GM18858 (cell line): ENCODE measurements at regions not wholly inside any gene's neighbourhood (a gene's known extent, or its start where the extent isn't known, plus 50 kb on each side); places are given as distances from the start of the nearest gene placed in this dataset.
"Not testable (repeated sequence)": the region's sequence is repeated elsewhere in the genome, so short reads cannot be mapped to it uniquely, and the experiment has no call there.

Source experiments
- ATAC-seq: cut with Tn5 transposase; IDR thresholded peaks from one replicate; pipeline ENCODE4 v1.9.1; 2021; ENCODE audit not compliant: unreplicated experiment

DNA sequence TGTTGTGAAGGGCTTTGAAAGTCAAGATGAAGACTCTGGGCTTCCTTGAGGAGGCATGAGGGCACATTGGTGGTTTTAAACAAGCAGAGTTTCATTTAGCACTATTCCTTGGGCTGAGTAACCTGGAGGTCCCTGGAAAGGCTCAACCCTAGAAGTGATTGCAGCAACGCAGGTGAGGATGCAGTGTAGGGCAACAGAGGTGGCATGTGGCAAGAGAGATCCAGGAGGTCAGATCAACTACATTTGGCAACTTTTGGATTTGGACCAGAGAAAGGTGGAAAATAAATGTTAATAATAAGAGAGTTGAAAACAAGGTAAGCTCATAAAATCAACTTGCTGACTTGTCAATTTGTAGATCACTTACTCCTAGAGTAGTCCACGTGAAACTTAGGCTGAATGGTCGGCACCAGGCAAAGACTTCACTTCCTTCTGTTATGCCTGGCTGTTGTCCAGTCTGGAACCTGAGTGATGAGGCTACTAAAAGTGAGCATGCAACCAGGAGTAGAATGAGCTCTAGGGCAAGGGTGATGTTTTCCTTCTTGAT is 414.6 kb upstream of the ZMIZ1 start:
- ATAC-seq, result no peak

DNA sequence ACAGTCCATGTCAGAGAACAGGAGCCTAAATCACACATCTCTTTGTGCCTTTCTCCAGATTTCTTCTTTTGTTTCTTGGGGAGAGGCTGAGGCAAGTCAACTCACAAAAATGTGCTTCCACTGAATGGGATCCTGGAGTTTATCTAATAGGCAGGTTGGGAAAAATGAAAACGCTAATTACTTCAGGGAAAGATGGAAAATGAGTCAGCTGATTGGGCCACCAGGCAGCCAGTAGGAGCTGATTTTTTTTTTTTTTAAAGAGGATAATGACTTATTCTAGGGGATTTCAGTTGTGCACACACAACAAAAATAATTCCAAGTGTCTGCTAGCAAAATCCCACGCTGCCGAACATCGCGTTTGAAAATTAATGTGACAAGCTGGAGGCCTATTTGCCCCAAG is 412.8 kb upstream of the ZMIZ1 start:
- ATAC-seq, result no peak

DNA sequence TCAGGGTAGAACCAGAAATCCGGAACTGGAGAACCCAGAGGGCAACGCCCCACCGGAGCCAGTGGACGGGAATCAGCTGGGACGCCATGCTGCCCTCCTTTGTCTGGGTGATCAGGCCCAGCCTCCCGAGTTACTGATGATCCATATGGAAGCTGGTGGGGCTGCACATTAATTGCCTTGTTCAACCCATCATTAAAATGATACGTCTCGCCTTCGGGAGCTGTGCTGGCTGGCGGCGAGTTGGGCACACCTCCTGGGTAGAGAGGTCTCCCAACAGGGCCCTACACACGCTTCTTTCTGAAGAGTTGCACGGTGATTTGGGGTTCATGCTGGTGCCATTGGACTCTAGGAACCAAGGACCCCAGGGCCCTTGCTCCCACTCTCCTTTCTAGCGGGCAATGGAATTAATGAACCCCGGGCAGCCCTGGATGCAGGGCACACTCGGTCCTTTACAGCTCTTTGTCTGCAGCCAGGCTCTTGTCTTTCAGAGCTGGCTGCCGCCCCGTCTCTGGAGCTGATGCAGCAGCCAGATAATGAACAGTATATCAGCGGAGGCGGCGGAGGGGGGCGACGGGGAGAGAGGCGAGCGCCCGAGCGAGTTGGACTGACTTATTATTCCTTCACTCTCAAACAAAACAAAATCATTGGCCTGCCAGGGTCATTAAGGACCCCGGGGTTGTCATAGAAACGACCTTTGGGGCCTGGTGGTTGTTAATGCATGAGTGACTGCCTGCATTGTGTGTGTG is 412.2 kb upstream of the ZMIZ1 start:
- ATAC-seq, result no peak

DNA sequence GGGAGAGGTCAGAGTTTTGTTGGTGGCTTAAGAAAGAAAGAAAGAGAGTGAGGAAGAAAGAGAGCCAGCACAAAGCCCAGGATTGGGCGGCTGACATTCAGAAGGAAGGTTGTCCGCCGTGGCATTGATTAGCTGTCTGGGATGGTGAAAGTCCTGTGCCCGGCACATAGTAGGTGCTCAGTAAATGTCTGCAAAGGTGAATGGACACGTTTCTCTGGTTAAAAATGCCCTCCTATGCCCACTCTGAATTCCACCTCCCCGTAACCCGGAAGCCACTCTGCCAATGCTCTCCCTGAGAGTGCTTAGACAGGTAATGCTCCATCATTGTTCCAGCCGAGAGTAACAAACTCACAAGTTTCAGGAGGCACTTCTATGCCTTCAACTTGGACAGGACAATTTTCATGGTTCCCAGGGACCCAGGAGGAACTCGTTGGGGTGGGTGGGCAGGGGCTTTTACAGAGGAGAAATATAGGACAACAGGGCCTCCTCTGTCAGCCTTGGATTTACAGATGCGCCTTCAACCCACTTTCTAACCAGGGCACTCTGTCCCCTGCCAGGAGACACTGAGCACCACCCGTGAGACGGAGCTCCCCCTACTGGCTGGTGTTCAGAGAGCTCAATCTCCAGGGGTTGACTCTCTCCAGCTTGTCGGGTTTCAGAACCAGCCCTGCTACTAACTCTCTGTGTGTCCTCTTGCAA is 411.5 kb upstream of the ZMIZ1 start:
- ATAC-seq, result no peak

DNA sequence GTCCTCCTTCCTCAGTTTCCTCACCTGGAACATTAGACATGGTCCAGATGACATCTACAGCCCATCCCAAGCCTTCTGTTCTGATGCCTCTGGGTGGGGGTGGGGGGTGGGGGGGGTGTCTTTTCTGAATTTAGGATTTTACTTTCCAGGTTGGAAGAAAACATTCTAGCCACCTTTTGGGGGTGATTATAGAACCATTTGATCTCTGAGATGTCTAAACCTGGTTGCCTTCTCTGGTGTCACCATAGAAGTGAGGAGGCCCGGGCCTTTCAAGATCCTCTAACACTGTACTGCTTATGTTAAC is 411.0 kb upstream of the ZMIZ1 start:
- no peak for ATAC-seq

DNA sequence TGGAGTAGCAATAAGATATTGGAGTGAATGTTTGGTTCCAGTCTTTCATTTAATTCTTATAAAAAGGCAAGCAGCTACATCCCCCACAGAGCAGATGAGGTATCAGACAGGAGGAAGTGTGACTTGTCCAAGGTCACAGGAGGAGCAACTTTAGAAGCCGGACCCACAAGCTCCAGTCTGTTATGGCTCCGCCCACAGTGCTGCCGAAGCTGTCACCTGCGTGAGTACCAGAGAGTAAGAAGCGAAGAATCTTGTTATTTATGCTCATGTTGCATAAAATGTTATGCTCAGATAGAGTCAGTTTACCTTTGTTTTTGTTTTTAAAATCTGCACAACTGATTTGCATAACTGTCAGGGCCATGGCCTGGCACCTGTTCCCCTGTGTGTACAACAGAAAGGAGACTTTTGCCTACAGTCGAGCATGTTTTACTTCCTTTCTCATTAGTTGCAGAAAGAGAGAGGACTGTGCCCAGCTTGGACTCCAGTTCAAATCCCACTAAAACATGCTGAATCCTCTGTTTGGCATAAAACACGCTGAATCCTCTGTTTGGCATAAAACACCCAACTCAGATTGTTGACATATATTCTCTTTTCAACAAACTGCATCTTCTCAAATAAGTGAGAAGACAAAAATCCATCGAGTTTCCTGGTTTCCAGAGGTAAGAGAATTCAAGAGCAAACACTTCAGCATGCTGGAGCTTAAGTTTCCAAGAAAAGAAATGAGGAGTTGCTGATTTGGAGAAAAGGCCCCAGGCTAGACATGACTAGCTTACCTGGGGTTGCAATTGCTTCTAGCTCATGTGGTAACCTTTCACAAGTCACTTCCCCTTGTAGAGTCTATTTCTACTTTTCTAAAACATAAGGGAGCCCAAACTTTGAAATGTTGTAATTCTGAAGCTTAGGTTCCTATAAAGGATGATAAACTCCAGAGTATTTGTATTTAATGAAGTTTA is 409.8 kb upstream of the ZMIZ1 start:
- ATAC-seq, result peak; percentile 66

DNA sequence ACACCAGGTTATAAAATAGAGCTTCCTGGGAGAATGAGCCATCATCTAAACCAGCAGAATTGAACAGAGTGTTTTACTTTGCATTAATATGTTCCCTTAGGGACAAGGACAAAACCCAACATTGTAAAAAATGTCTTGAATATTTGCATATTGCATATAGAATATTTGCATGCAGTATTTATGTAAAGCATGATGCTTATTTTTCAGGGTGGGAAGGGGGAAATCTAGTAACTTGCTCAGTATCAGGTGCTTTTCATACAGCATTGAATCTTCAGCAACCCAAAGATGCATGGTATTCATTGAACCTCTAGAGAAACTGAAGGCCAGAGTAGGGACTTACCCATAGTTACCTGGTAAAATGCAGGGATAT is 409.2 kb upstream of the ZMIZ1 start:
- ATAC-seq, result no peak

DNA sequence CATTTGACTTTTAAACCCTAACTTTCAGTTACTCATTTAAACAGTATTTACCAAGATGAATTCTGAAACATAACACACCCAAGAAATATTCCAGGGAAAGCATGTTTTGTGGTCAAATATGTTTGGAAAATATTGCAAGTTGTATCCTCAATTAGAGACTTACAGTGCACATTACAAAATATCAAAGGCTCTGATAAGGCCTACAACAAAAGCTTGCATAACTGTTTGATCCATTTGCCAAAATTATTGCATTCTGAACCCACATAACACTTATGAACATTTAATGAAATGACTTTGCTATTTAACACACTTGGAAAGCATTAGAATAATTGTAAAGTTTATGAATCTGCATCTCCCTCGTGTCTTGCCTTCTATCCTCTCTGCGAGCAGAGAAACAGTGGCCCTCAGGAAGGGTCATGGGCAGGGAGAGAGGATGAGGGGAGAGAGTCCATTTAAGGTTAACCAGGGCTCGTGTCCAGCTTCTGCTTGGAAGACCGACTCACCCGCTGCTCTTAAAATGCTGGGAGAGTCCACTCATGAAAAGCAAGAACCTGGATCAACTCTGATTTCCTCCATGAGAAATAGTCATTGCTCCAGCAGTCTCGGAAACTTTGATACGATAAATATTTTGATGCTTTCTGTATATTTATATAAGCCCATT is 408.2 kb upstream of the ZMIZ1 start:
- ATAC-seq, result no peak

DNA sequence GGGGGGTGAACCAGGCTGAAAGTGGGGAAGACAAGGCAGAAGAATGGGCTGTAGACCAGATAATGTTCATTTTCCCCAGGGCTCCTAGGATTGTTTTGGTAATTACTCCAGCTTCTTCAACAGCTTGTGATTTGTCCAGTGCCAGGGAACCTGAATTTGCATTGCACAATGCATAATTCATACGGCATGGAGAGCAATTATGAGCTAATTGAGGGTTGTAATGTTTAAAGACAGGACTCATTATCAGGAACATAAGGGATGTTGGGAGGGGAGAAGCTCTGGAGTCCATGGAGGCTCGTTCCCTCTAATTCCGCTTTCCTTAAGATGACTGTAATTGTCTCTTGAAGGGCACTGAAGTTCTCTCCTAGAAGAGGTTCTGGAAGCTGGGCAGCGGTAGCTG is 405.0 kb upstream of the ZMIZ1 start:
- no peak for ATAC-seq

DNA sequence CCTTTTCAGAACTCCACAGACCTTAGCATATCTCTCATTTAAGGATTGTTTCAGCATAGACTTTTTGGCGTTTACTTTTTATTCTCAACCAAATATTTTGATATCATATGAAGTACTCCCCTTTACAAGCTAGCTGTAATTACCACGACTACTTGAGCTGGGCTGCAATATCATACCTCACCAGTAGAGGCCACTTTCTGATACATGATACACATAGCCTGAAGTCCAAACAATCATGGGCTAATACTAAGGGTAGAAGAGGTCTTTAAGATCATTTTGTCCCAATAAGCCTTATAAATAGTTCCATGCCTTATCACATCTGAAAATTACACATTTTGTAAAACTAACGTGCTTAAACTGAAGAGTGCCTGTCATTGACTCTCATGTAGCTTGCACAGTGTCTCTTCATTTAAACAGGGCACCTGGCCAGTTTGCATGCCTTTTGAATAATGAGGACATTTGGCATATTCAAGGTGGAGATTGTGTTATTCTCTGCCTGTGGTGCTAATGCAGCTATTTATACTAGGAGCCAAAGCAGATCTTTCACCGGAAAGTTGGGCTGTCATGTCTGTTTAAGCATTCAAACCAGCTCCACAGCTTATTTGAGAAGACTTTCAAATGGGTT is 403.7 kb upstream of the ZMIZ1 start:
- no peak for ATAC-seq

DNA sequence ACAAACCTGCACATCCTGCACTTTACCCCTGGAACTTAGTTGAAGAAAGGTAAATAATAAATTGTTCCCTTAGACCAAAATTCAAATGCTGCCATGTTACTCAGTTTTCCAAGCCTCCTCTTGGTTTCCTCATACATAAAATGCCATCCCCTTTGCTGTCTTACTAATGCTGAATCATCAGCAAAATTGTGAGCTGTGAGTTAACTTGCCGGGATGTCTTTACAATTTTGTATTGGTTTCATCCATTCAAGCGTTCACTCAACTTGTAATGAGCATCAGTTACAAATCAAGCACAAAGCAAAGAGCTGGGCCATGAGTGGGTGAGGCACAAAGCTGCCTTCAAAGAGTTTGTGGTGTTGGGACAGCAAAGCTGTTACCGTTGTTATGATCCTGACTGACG is 395.8 kb upstream of the ZMIZ1 start:
- ATAC-seq, result no peak

DNA sequence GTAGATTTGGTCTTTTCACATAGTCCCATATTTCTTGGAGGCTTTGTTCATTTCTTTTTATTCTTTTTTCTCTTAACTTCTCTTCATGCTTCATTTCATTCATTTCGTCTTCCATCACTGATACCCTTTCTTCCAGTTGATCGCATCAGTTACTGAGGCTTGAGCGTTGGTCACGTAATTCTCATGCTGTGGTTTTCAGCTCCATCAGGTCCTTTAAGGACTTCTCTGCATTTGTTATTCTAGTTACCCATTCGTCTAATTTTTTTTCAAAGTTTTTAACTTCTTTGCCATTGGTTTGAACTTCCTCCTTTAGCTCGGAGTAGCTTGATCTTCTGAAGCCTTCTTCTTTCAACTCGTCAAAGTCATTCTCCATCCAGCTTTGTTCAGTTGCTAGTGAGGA is 387.6 kb upstream of the ZMIZ1 start:
- not testable (repeated sequence) for ATAC-seq

DNA sequence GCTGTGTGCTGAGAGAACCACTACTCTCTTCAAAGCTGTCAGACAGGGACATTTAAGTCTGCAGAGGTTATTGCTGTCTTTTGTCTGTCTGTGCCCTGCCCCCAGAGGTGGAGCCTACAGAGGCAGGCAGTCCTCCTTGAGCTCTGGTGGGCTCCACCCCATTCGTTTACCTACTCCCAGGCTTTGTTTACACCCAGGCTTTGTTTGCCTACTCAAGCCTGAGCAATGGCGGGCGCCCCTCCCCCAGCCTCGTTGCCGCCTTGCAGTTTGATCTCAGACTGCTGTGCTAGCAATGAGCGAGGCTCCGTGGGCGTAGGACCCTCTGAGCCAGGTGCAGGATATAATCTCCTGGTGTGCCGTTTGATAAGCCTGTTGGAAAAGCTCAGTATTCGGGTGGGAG is 386.8 kb upstream of the ZMIZ1 start:
- ATAC-seq, result not testable (repeated sequence)

DNA sequence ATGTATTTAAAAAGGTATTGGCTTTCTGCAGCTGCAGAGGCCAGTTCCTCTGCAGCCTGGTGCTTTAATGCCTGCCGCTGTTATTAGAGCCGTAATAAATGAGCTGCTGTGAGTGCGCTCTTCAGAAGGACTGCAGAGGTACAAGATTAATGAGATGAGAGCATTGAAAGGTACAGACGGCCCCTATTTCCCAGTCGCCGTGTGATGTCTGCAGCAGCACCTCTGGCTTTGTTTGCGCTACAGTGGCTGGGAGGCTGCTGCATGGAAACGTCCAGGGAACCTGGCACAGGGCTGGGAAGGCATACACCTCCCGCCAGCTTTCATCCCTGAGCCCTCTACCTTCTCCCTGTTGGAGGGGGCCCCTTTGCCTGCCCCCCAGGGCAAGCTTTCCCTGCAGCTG is 383.8 kb upstream of the ZMIZ1 start:
- ATAC-seq, result no peak

DNA sequence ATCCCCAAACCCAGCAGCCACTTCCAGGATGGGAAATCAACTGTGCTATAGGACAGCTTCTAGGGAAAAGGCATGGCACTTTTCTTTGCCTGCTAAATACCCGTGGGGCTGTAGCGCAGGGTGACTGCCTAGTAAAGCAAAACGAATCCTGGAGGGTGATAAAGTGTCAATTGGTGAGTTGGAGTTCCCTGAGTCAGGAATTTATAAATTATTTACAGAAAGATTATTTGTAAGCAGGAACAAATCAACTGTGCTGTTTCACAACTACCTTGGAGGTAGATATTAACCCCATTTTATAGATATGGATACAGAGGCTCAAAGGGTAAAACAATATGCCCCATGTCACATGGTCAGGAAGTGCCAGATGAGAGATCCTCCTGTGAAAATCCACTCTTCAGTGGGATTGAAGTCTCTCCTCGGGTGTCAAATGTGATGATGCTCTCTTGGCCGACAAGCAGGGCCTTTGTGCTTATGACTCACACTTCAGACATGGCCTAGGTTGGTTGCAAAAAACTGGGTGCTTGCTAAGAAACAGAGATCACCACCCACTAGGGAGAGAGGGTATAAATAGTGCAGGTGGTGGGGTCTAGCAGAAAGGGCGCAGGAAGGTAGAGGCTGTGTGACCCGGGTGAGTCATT is 383.2 kb upstream of the ZMIZ1 start:
- no peak for ATAC-seq

DNA sequence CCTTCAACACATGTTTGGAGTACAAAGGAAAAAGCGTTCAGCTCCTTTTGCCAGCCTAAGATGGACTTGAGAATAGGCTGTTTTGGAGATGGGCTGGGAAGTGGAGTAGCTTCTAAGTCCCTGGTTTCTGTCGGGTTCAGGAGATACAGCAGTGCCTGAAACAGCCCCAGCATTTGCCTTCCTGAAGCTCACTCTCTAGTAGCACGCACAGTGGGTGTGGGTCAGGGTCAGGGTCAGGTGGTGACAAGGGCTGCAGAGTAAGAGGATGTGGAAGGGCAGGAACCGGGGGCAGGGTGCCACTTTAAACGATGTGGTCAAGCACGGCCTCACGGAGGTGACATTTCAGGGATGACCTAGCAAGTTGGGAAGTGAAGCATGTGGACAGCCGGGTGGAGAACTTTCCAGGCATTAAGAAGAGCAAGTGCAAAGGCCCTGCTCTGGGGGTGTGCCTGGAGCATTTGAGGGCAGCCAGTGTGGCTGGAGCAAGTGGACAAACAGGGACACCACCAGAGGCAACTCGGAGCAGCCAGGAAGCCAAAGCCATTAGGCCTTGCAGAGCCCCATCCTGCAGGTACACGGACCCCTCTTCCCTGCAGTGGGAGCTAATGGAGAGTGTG is 382.2 kb upstream of the ZMIZ1 start:
- ATAC-seq, result no peak

DNA sequence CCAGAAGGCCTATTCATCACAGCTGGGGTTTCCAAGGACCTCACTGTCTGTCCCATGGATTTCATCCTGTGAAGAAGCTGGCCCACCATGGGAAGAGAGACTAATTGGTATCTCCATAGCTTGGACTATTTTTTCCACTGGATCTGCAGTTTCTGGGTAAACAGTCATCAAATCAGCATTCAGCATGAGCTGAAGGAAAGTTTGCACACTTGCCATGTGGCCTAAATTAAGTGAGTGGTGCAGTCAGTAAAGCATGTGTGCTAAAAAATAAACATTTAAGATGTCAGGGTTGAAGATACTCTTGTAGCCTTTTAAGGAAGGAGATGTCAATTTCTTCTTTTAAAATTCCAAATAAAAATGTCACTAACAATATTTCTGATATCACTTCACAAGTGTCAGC is 381.1 kb upstream of the ZMIZ1 start:
- no peak for ATAC-seq

DNA sequence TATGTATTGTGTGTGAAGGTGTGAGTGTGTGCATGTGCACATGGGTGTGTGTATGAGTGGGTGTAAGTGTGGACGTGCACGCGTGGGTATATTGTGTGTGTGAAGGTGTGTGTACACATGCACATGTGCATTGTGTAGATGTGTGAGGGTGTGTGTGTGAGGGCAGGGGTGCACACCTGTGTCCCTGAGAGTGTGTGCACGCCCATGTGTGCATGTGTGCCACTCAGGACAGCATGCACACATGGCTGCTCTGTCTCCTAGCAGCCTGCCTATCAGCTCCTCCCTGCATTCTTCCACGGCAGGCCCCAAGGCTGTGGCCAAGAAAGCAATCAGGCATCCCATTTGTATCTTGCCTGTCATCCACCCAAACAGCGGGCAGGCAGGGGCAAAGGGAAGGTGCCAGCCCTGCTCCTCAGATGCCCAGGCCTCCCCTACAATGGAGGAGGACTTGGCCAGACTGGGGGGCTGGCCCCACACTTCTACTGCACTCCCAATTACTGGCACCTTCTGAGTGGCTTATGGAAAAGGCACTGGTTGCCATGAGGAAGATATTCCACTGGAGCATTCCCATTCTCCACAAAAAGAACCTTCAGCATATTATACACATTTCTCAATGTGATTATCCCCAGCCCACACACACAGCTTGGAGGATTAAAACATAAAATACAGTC is 380.4 kb upstream of the ZMIZ1 start:
- ATAC-seq, result no peak

DNA sequence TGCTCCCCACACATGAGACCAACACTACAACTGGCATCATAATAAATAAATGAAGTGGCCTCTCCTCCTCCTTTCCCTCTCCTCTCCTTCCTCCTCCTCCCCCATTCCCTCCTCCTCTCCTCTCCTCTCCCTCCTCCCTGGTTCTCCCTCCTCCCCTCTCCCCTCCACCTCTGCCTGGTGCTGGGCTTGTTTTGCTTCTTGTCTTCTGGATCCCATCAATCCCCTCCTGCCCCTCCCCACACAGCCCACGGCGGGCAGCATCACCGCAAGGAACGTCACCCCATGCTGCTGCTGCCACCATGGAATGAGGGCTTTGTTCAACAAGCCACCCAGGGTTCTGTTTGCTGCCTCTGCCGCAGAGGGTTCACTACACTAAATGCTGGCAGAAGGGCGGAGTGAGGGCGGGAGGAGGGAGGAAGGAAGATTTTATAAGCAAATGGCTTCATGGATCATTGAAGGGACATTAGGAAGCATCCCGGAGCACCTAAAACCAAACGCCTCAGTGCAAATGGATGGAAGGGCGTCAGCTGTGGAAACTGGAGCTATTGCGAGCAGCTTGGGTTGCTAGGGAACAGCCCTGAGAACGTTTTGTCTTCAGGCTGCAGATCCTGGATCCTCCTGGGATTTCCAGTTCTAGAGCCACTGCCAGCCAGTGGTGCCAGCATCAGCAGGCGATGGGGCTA is 379.7 kb upstream of the ZMIZ1 start:
- ATAC-seq, result no peak
